HCT116 (cell line): ENCODE measurements at regions not wholly inside any gene's neighbourhood (a gene's known extent, or its start where the extent isn't known, plus 50 kb on each side); places are given as distances from the start of the nearest gene placed in this dataset.

Experiments used
- CEBPB ChIP-seq: IDR thresholded peaks from 2 replicates; pipeline ENCODE4 v1.6.1; 2012; ENCODE audit warnings: low read depth
- CTCF ChIP-seq, 3 experiments: fragments of 200-600 bp in 1 of 3; sonication (generic) in 1 of 3; IDR thresholded peaks in 2 of 3; conservative IDR thresholded peaks in 1 of 3; 2 replicates each; pipeline ENCODE4 v1.5.1; 2012 to 2017; ENCODE audit warnings: low read depth in 2 of 3, low read length in 2 of 3, antibody characterized with exemption in 1 of 3, borderline replicate concordance in 1 of 3, control low read depth in 1 of 3, mild to moderate bottlenecking in 1 of 3, mixed read lengths in 1 of 3, mixed run types in 1 of 3, moderate library complexity in 1 of 3; ENCODE audit not compliant: insufficient read depth in 1 of 3
- EZH2 ChIP-seq: fragments of 200-600 bp; sonication (generic); IDR thresholded peaks from 2 replicates; pipeline ENCODE4 v1.6.1; 2017; ENCODE audit warnings: antibody characterized with exemption, mixed run types
- EZH2phosphoT487 ChIP-seq: fragments of 200-600 bp; IDR thresholded peaks from 2 replicates; pipeline ENCODE4 v1.6.1; 2018; ENCODE audit warnings: antibody characterized with exemption, borderline replicate concordance
- JUND ChIP-seq: IDR thresholded peaks from 2 replicates; pipeline ENCODE4 v1.6.1; 2012
- POLR2A ChIP-seq: IDR thresholded peaks from 2 replicates; pipeline ENCODE4 v1.7.0; 2011; ENCODE audit warnings: borderline replicate concordance; ENCODE audit not compliant: insufficient read depth, insufficient read length; ENCODE audit errors: extremely low read depth
- POLR2AphosphoS5 ChIP-seq: IDR thresholded peaks from 2 replicates; pipeline ENCODE4 v1.6.1; 2011; ENCODE audit warnings: mild to moderate bottlenecking, low read depth, low read length, moderate library complexity
- REST ChIP-seq: IDR thresholded peaks from 2 replicates; pipeline ENCODE4 v1.6.1; 2012; ENCODE audit warnings: low read depth
- TCF7L2 ChIP-seq: IDR thresholded peaks from 2 replicates; pipeline ENCODE4 v1.7.0; 2011; ENCODE audit warnings: borderline replicate concordance, inconsistent platforms; ENCODE audit not compliant: insufficient read depth, insufficient read length; ENCODE audit errors: extremely low read depth

GRCh38 chr5:87741881-87742280 is 329.2 kb upstream of the CCNH start:
- TF ChIP-seq POLR2A, result no peak
- no peak for TF ChIP-seq CTCF (IDR thresholded peaks at IDR 0.05 in 2 of 3, conservative IDR thresholded peaks at IDR 0.05 in 1 of 3; ENCODE audit: borderline replicate concordance in 1 of 3, insufficient read depth in 1 of 3, low read depth in 2 of 3, low read length in 2 of 3)
- no peak for TF ChIP-seq REST
- TF ChIP-seq EZH2, result no peak
- TF ChIP-seq POLR2AphosphoS5, result no peak
- TF ChIP-seq EZH2phosphoT487, result no peak
- TF ChIP-seq CEBPB, result no peak
- TF ChIP-seq TCF7L2, result no peak
- TF ChIP-seq JUND, result no peak
